Osteoblast (primary cell): ENCODE measurements at regions not wholly inside any gene's neighbourhood (a gene's known extent, or its start where the extent isn't known, plus 50 kb on each side); places are given as distances from the start of the nearest gene placed in this dataset.

Experiments
- DNase-seq: peaks from one replicate; pipeline ENCODE4 v3.0.0; 2011; ENCODE audit warnings: low spot score, mixed read lengths; ENCODE audit not compliant: insufficient read length; ENCODE audit errors: missing footprints
- H2AFZ ChIP-seq: 2 replicates; pipeline ENCODE4 v1.6.0; 2011; ENCODE audit warnings: mild to moderate bottlenecking, low read length
- H3K27ac ChIP-seq: 2 replicates; pipeline ENCODE4 v1.5.1; 2011; ENCODE audit warnings: mild to moderate bottlenecking, low read depth, low read length, moderate library complexity
- H3K27me3 ChIP-seq: 2 replicates; pipeline ENCODE4 v1.6.0; 2012; ENCODE audit warnings: mild to moderate bottlenecking, control low read depth, inconsistent platforms, low read length, moderate library complexity; ENCODE audit not compliant: insufficient read depth
- H3K36me3 ChIP-seq: 2 replicates; pipeline ENCODE4 v1.5.1; 2011; ENCODE audit warnings: mild to moderate bottlenecking, low read length, control low read depth, moderate library complexity; ENCODE audit not compliant: insufficient read depth
- H3K4me1 ChIP-seq: 2 replicates; pipeline ENCODE4 v1.5.1; 2011; ENCODE audit warnings: mild to moderate bottlenecking, low read length, control low read depth, moderate library complexity; ENCODE audit not compliant: insufficient read depth
- H3K4me2 ChIP-seq: 2 replicates; pipeline ENCODE4 v1.6.0; 2011; ENCODE audit warnings: mild to moderate bottlenecking, low read length; ENCODE audit not compliant: insufficient read depth
- H3K4me3 ChIP-seq: fragments of 200-600 bp; sonication (generic); 3 replicates; pipeline ENCODE4 v1.5.1; 2012; ENCODE audit warnings: mild to moderate bottlenecking, low read length, inconsistent platforms; ENCODE audit not compliant: insufficient read depth
- H3K79me2 ChIP-seq: 2 replicates; pipeline ENCODE4 v1.6.0; 2012; ENCODE audit warnings: mild to moderate bottlenecking, low read length, control low read depth, inconsistent platforms; ENCODE audit not compliant: insufficient read depth
- H3K9me3 ChIP-seq: 2 replicates; pipeline ENCODE4 v1.5.1; 2011; ENCODE audit warnings: low read depth, low read length, control low read depth
- H4K20me1 ChIP-seq: 2 replicates; pipeline ENCODE4 v1.6.0; 2012; ENCODE audit warnings: mild to moderate bottlenecking, low read length, control low read depth; ENCODE audit not compliant: insufficient read depth
- TF ChIP-seq, protein P1 (sequence below): IDR thresholded peaks from 2 replicates; pipeline ENCODE4 v1.5.1; 2011; ENCODE audit warnings: mild to moderate bottlenecking, low read depth, low read length, moderate library complexity; ENCODE audit errors: extremely low read depth

- Histone ChIP-seq H3K79me2 (no peaks in the 10 kb centered on the region), H3K27me3 (no peaks in the 10 kb centered on the region), H2AFZ (no peak overlapping the region), H3K9me3 (peaks cover 6% of the 10 kb centered on the region), H3K4me3 (no peak overlapping the region), H3K4me1 (no peaks in the 10 kb centered on the region), H3K36me3 (no peaks in the 10 kb centered on the region), H3K4me2 (no peak overlapping the region), H4K20me1 (no peaks in the 10 kb centered on the region), H3K27ac (no peak overlapping the region)
- TF ChIP-seq, protein P1, sequence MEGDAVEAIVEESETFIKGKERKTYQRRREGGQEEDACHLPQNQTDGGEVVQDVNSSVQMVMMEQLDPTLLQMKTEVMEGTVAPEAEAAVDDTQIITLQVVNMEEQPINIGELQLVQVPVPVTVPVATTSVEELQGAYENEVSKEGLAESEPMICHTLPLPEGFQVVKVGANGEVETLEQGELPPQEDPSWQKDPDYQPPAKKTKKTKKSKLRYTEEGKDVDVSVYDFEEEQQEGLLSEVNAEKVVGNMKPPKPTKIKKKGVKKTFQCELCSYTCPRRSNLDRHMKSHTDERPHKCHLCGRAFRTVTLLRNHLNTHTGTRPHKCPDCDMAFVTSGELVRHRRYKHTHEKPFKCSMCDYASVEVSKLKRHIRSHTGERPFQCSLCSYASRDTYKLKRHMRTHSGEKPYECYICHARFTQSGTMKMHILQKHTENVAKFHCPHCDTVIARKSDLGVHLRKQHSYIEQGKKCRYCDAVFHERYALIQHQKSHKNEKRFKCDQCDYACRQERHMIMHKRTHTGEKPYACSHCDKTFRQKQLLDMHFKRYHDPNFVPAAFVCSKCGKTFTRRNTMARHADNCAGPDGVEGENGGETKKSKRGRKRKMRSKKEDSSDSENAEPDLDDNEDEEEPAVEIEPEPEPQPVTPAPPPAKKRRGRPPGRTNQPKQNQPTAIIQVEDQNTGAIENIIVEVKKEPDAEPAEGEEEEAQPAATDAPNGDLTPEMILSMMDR, result no peak
- DNase-seq, result no peak
Observed at GRCh38 chr5:2960294-2960693, 208.8 kb upstream of the IRX2 start.

GRCh38 chr5:2958976-2959375 is 207.5 kb upstream of the IRX2 start:
- H4K20me1 ChIP-seq, result no peaks in the 10 kb centered on the region
- no peaks in the 10 kb centered on the region for H3K4me1 ChIP-seq
- no peaks in the 10 kb centered on the region for H3K27me3 ChIP-seq
- TF ChIP-seq, protein P1, result no peak
- no peak for DNase-seq
- no peak overlapping the region for H2AFZ ChIP-seq
- H3K79me2 ChIP-seq, result no peaks in the 10 kb centered on the region
- no peak overlapping the region for H3K27ac ChIP-seq
- no peak overlapping the region for H3K4me2 ChIP-seq
- H3K9me3 ChIP-seq, result peaks cover 4% of the 10 kb centered on the region
- H3K4me3 ChIP-seq, result no peak overlapping the region
- H3K36me3 ChIP-seq, result no peaks in the 10 kb centered on the region

GRCh38 chr5:2948875-2949274 is 197.4 kb upstream of the IRX2 start:
- Histone ChIP-seq H3K9me3 (no peaks in the 10 kb centered on the region), H3K27me3 (no peaks in the 10 kb centered on the region), H3K79me2 (no peaks in the 10 kb centered on the region), H3K4me1 (no peaks in the 10 kb centered on the region), H3K4me2 (no peak overlapping the region), H2AFZ (no peak overlapping the region), H3K36me3 (no peaks in the 10 kb centered on the region), H4K20me1 (no peaks in the 10 kb centered on the region), H3K4me3 (no peak overlapping the region), H3K27ac (no peak overlapping the region)
- TF ChIP-seq, protein P1, result no peak
- DNase-seq, result no peak

DNA sequence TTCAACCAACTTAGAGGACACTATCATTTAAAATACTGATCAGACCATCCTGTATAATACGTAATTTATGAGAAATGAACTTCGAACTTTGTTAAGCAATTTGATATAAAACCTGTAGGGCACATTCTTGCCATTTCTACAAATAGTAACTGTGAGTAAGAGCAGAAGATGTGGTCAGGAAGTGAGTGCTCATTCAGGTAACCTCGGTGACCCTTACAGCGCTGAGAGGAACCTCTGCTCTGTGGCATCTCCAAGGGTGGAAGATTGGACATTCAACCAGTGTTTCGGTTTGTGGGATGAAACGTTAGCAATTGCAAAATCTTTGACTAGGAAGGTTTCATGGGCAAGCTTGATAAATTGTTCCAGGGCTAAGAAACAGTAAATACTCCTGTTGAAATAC is 194.8 kb upstream of the IRX2 start:
- no peak overlapping the region for H2AFZ ChIP-seq
- no peaks in the 10 kb centered on the region for H3K36me3 ChIP-seq
- H3K27ac ChIP-seq, result no peak overlapping the region
- no peaks in the 10 kb centered on the region for H3K27me3 ChIP-seq
- H3K4me2 ChIP-seq, result no peak overlapping the region
- no peaks in the 10 kb centered on the region for H3K4me1 ChIP-seq
- H4K20me1 ChIP-seq, result no peaks in the 10 kb centered on the region
- DNase-seq, result no peak
- H3K4me3 ChIP-seq, result no peak overlapping the region
- H3K9me3 ChIP-seq, result no peaks in the 10 kb centered on the region
- TF ChIP-seq, protein P1, result no peak
- no peaks in the 10 kb centered on the region for H3K79me2 ChIP-seq
